Stomach (tissue), 8 donors: ENCODE measurements at regions not wholly inside any gene's neighbourhood (a gene's known extent, or its start where the extent isn't known, plus 50 kb on each side); places are given as distances from the start of the nearest gene placed in this dataset.

ENCODE experiments used
- DNase-seq, 2 donors: peaks; one replicate each; pipeline versions ENCODE4 v3.0.0 to v3.0.0-alpha.2; 2013 to 2019
- H3K27ac ChIP-seq, 5 donors: fragments of 200-600 bp in 4 of 5; sonication (generic) in 4 of 5; one replicate each; pipeline ENCODE4 v1.5.1; 2013 to 2019; ENCODE audit warnings: mild to moderate bottlenecking in 1 of 5, moderate library complexity in 1 of 5
- H3K27me3 ChIP-seq, 3 donors: fragments of 200-600 bp; sonication (generic); one replicate each; pipeline ENCODE4 v1.5.1; 2017 to 2019; ENCODE audit warnings: mixed run types in 1 of 3
- H3K36me3 ChIP-seq, 4 donors: fragments of 200-600 bp; sonication (generic); 1 replicate in 3 of 4; 2 replicates in 1 of 4; pipeline ENCODE4 v1.5.1; 2016 to 2019
- H3K4me1 ChIP-seq, 4 donors: fragments of 200-600 bp; sonication (generic); one replicate each; pipeline ENCODE4 v1.5.1; 2016 to 2019
- H3K4me3 ChIP-seq, 4 donors: fragments of 200-600 bp; sonication (generic) in 3 of 4; one replicate each; pipeline ENCODE4 v1.5.1; 2016 to 2019; ENCODE audit warnings: mild to moderate bottlenecking in 1 of 4
- H3K9me3 ChIP-seq, 4 donors: fragments of 200-600 bp; sonication (generic); one replicate each; pipeline ENCODE4 v1.5.1; 2016 to 2019
- CTCF ChIP-seq, 7 experiments: fragments of 450-650 bp in 4 of 7; fragments of 200-600 bp in 3 of 7; sonication (generic) in 3 of 7; IDR thresholded peaks; one replicate each; pipeline ENCODE4 v1.5.1; 2016 to 2019; ENCODE audit warnings: antibody characterized with exemption in 7 of 7, control low read depth in 2 of 7, mild to moderate bottlenecking in 1 of 7
- EP300 ChIP-seq: sonication (generic); formaldehyde crosslinking; IDR thresholded peaks from one replicate; pipeline ENCODE4 v1.6.1; 2017; ENCODE audit warnings: antibody characterized with exemption
- POLR2A ChIP-seq, 4 donors: fragments of 450-650 bp; IDR thresholded peaks; one replicate each; pipeline ENCODE4 v1.6.1; 2016; ENCODE audit warnings: antibody characterized with exemption in 4 of 4, control low read depth in 2 of 4, mild to moderate bottlenecking in 1 of 4, moderate library complexity in 1 of 4
- POLR2AphosphoS5 ChIP-seq, 3 donors: sonication (generic); formaldehyde crosslinking; IDR thresholded peaks; one replicate each; pipeline ENCODE4 v1.6.1; 2016; ENCODE audit warnings: antibody characterized with exemption in 3 of 3
- WGBS, 5 donors: extraction: QIAGEN DNeasy Blood & Tissue Kit in 3 of 5; methylation state at CpG; one replicate each; pipeline versions ENCODE4 v1.1.5 to v1.1.7; 2013 to 2018; 5-methylcytosine and 5-hydroxymethylcytosine counted together
- intact Hi-C: fragments of 100-400 bp; cut with DNase I; formaldehyde crosslinking; loops from one replicate; pipeline ENCODE4 v1.15.1; 2023; ENCODE audit warnings: low total_unique reads
- donor health status: healthy with polysubstance abuse.
- donor health status: Bipolar disorder and iron deficiency.
- donor health status: healthy.

GRCh38 chr14:97210202-97210601 lies 413.0 kb downstream of the VRK1 start:
- no peak for TF ChIP-seq POLR2AphosphoS5 (IDR thresholded peaks at IDR 0.05)
- no peak for TF ChIP-seq POLR2A (IDR thresholded peaks at IDR 0.05)
- TF ChIP-seq CTCF (IDR thresholded peaks at IDR 0.05), result no peak
- TF ChIP-seq EP300, result no peak
- H3K4me1 ChIP-seq, result no peaks in the 10 kb centered on the region
- no peak for DNase-seq
- no peaks in the 10 kb centered on the region for H3K9me3 ChIP-seq
- no peak overlapping the region for H3K27ac ChIP-seq
- H3K27me3 ChIP-seq, result peaks cover 0 to 15% (median 0%) of the 10 kb centered on the region in 3 donors
- no peaks in the 10 kb centered on the region for H3K36me3 ChIP-seq
- intact Hi-C loops, result no loop called here
- 81 to 96% (median 89%) methylated on average over 1 of the region's 1 CpG for WGBS, 5 donors
- H3K4me3 ChIP-seq, result no peak overlapping the region

GRCh38 chr14:97212399-97212798 lies 415.2 kb downstream of the VRK1 start:
- Histone ChIP-seq H3K36me3 (no peaks in the 10 kb centered on the region), H3K27me3 (peaks cover 0 to 11% (median 2%) of the 10 kb centered on the region in 3 donors), H3K9me3 (no peaks in the 10 kb centered on the region), H3K27ac (no peak overlapping the region), H3K4me1 (no peaks in the 10 kb centered on the region), H3K4me3 (no peak overlapping the region)
- no peak for DNase-seq
- WGBS, 5 donors, result 73 to 90% (median 79%) methylated on average over 2 of the region's 2 CpGs
- intact Hi-C loops, result no loop called here
- TF ChIP-seq POLR2A (IDR thresholded peaks at IDR 0.05), result no peak
- no peak for TF ChIP-seq CTCF (IDR thresholded peaks at IDR 0.05)
- no peak for TF ChIP-seq EP300
- TF ChIP-seq POLR2AphosphoS5 (IDR thresholded peaks at IDR 0.05), result no peak

- H3K36me3 ChIP-seq, result no peaks in the 10 kb centered on the region
- DNase-seq, result no peak
- peaks cover 0 to 24% (median 12%) of the 10 kb centered on the region in 3 donors for H3K27me3 ChIP-seq
- no peak overlapping the region for H3K27ac ChIP-seq
- 77 to 85% (median 81%) methylated on average over 4 of the region's 4 CpGs for WGBS, 5 donors
- H3K4me1 ChIP-seq, result peaks cover 2 to 5% (median 3%) of the 10 kb centered on the region in 4 donors
- TF ChIP-seq POLR2AphosphoS5 (IDR thresholded peaks at IDR 0.05) (no peak), EP300 (no peak), POLR2A (IDR thresholded peaks at IDR 0.05) (no peak), CTCF (IDR thresholded peaks at IDR 0.05) (no peak)
- H3K9me3 ChIP-seq, result no peaks in the 10 kb centered on the region
- no peak overlapping the region for H3K4me3 ChIP-seq
- intact Hi-C loops, result no loop called here
These were observed 416.5 kb downstream of the VRK1 start for GRCh38 chr14:97213720-97214119.

GRCh38 chr14:97215263-97215969 lies 418.2 kb downstream of the VRK1 start:
- Histone ChIP-seq H3K4me1 (peaks cover 6 to 18% (median 12%) of the 10 kb centered on the region in 4 donors), H3K4me3 (no peak overlapping the region), H3K27me3 (peaks cover 0 to 41% (median 28%) of the 10 kb centered on the region in 3 donors), H3K27ac (no peak overlapping the region), H3K9me3 (no peaks in the 10 kb centered on the region), H3K36me3 (no peaks in the 10 kb centered on the region)
- no peak for DNase-seq
- TF ChIP-seq POLR2AphosphoS5 (IDR thresholded peaks at IDR 0.05) (no peak), POLR2A (IDR thresholded peaks at IDR 0.05) (no peak), CTCF (IDR thresholded peaks at IDR 0.05) (no peak), EP300 (no peak)
- WGBS, 5 donors, result 72 to 91% (median 85%) methylated on average over 4 of the region's 4 CpGs
- intact Hi-C loops, result no loop called here
